ENCODE measurements at regions not wholly inside any gene's neighbourhood (a gene's known extent, or its start where the extent isn't known, plus 50 kb on each side); places are given as distances from the start of the nearest gene placed in this dataset.

- no peak for DNase-seq
These were observed 818.7 kb upstream of the TENM3 start for GRCh38 chr4:181424362-181425016.

- DNase-seq, result no peak
These were observed 816.1 kb upstream of the TENM3 start for GRCh38 chr4:181427076-181427475.

GRCh38 chr4:181431006-181431405 is 812.2 kb upstream of the TENM3 start:
- DNase-seq, result no peak

- DNase-seq, result no peak
These were observed 811.5 kb upstream of the TENM3 start for GRCh38 chr4:181431661-181432060.

- no peak for DNase-seq
These were observed 810.9 kb upstream of the TENM3 start for GRCh38 chr4:181432335-181432734.

- no peak for DNase-seq
These were observed 805.3 kb upstream of the TENM3 start for GRCh38 chr4:181437895-181438294.

- no peak for DNase-seq
These were observed 804.6 kb upstream of the TENM3 start for GRCh38 chr4:181438641-181439040.

- no peak for DNase-seq
These were observed 800.2 kb upstream of the TENM3 start for GRCh38 chr4:181443021-181443420.

- no peak for DNase-seq
These were observed 777.4 kb upstream of the TENM3 start for GRCh38 chr4:181465826-181466225.

GRCh38 chr4:181468451-181468850 is 774.8 kb upstream of the TENM3 start:
- DNase-seq, result no peak

GRCh38 chr4:181470306-181470705 is 772.9 kb upstream of the TENM3 start:
- no peak for DNase-seq

GRCh38 chr4:181475359-181475758 is 767.8 kb upstream of the TENM3 start:
- DNase-seq, result no peak

GRCh38 chr4:181475781-181476507 is 767.3 kb upstream of the TENM3 start:
- no peak for DNase-seq

GRCh38 chr4:181476508-181476890 is 766.7 kb upstream of the TENM3 start:
- DNase-seq, result no peak

GRCh38 chr4:181477591-181477990 is 765.6 kb upstream of the TENM3 start:
- DNase-seq, result no peak

GRCh38 chr4:181478656-181479055 is 764.5 kb upstream of the TENM3 start:
- DNase-seq, result no peak

GRCh38 chr4:181479141-181479540 is 764.1 kb upstream of the TENM3 start:
- DNase-seq, result no peak

GRCh38 chr4:181484396-181484795 is 758.8 kb upstream of the TENM3 start:
- DNase-seq, result no peak

- no peak for DNase-seq
These were observed 754.3 kb upstream of the TENM3 start for GRCh38 chr4:181488926-181489325.

- DNase-seq, result no peak
These were observed 745.1 kb upstream of the TENM3 start for GRCh38 chr4:181498148-181498547.

- no peak for DNase-seq
These were observed 740.6 kb upstream of the TENM3 start for GRCh38 chr4:181502611-181503010.

- DNase-seq, result no peak
These were observed 739.4 kb upstream of the TENM3 start for GRCh38 chr4:181503687-181504390.

GRCh38 chr4:181504924-181505323 is 738.3 kb upstream of the TENM3 start:
- DNase-seq, result no peak

GRCh38 chr4:181507180-181507835 is 735.9 kb upstream of the TENM3 start:
- DNase-seq, result no peak
